Neural cell (in vitro differentiated cells): ENCODE measurements at regions not wholly inside any gene's neighbourhood (a gene's known extent, or its start where the extent isn't known, plus 50 kb on each side); places are given as distances from the start of the nearest gene placed in this dataset.

Experiments used
- H2AFZ ChIP-seq: fragments of 200-600, 300-800 bp; sonication (generic), shearing (Covaris generic); 2 replicates; pipeline ENCODE4 v1.6.0; 2014; ENCODE audit warnings: low read depth, mild to moderate bottlenecking, antibody characterized with exemption, low read length, moderate library complexity
- H3F3A ChIP-seq: fragments of 200-600 bp; shearing (Covaris generic); 2 replicates; pipeline ENCODE4 v1.6.1; 2016; ENCODE audit warnings: mild to moderate bottlenecking, moderate library complexity, mixed read lengths, antibody characterized with exemption, low read length; ENCODE audit not compliant: insufficient read depth, poor library complexity, severe bottlenecking
- H3K27ac ChIP-seq: fragments of 200-600, 300-800 bp; sonication (generic), shearing (Covaris generic); 2 replicates; pipeline ENCODE4 v1.5.1; 2014; ENCODE audit warnings: mild to moderate bottlenecking, low read length, moderate library complexity
- H3K27me3 ChIP-seq: fragments of 300-800, 200-600 bp; sonication (generic), shearing (Covaris generic); 2 replicates; pipeline ENCODE4 v1.6.0; 2014; ENCODE audit warnings: mild to moderate bottlenecking, low read depth, low read length, moderate library complexity; ENCODE audit not compliant: insufficient read depth
- H3K36me3 ChIP-seq: fragments of 300-800, 200-600 bp; sonication (generic), shearing (Covaris generic); 2 replicates; pipeline ENCODE4 v1.5.1; 2014; ENCODE audit warnings: mild to moderate bottlenecking, antibody characterized with exemption, low read length, moderate library complexity; ENCODE audit not compliant: insufficient read depth
- H3K4me2 ChIP-seq: fragments of 300-800, 200-600 bp; sonication (generic), shearing (Covaris generic); 2 replicates; pipeline ENCODE4 v1.6.0; 2014; ENCODE audit warnings: mild to moderate bottlenecking, low read length
- H3K4me3 ChIP-seq: fragments of 300-800, 200-600 bp; sonication (generic), shearing (Covaris generic); 2 replicates; pipeline ENCODE4 v1.5.1; 2014; ENCODE audit warnings: mild to moderate bottlenecking, low read length, moderate library complexity
- H3K79me2 ChIP-seq: fragments of 200-600 bp; shearing (Covaris generic); replicated peaks from 2 replicates; pipeline ENCODE4 v1.6.0; 2014; ENCODE audit warnings: mild to moderate bottlenecking, low read length, moderate library complexity; ENCODE audit not compliant: insufficient read depth
- H3K9ac ChIP-seq: fragments of 300-800, 200-600 bp; sonication (generic), shearing (Covaris generic); 2 replicates; pipeline ENCODE4 v1.6.1; 2016; ENCODE audit warnings: mild to moderate bottlenecking, low read length, mixed read lengths
- H3K9me2 ChIP-seq: fragments of 200-600 bp; shearing (Covaris generic); 2 replicates; pipeline ENCODE4 v1.6.1; 2016; ENCODE audit warnings: mild to moderate bottlenecking, low read length, mixed read lengths; ENCODE audit not compliant: insufficient read depth
- H3K9me3 ChIP-seq: fragments of 200-600, 300-800 bp; sonication (generic), shearing (Covaris generic); 2 replicates; pipeline ENCODE4 v1.6.1; 2016; ENCODE audit warnings: mild to moderate bottlenecking, mixed run types, low read length, moderate library complexity, mixed read lengths
- H4K20me1 ChIP-seq: fragments of 200-600 bp; shearing (Covaris generic); 2 replicates; pipeline ENCODE4 v1.6.1; 2016; ENCODE audit warnings: mild to moderate bottlenecking, mixed run types; ENCODE audit not compliant: insufficient read depth
- EP300 ChIP-seq: fragments of 450-650 bp; conservative IDR thresholded peaks from 2 replicates; pipeline ENCODE4 v1.6.1; 2014; ENCODE audit warnings: antibody characterized with exemption, mild to moderate bottlenecking, moderate library complexity; ENCODE audit not compliant: poor library complexity, severe bottlenecking
- EZH2 ChIP-seq: fragments of 200-600, 300-800 bp; shearing (Covaris generic), sonication (generic); IDR thresholded peaks from 2 replicates; pipeline ENCODE4 v1.6.1; 2014; ENCODE audit warnings: antibody characterized with exemption, low read length, borderline replicate concordance, mild to moderate bottlenecking; ENCODE audit not compliant: insufficient read depth, poor library complexity, severe bottlenecking
- MXI1 ChIP-seq: fragments of 450-650 bp; conservative IDR thresholded peaks from 2 replicates; pipeline ENCODE4 v1.6.1; 2014; ENCODE audit warnings: antibody characterized with exemption, mild to moderate bottlenecking; ENCODE audit not compliant: poor library complexity, severe bottlenecking
- POLR2AphosphoS5 ChIP-seq: IDR thresholded peaks from 2 replicates; pipeline ENCODE4 v1.6.1; 2012
- RAD21 ChIP-seq: fragments of 450-650 bp; conservative IDR thresholded peaks from 2 replicates; pipeline ENCODE4 v1.6.1; 2014; ENCODE audit warnings: antibody characterized with exemption, mild to moderate bottlenecking, moderate library complexity
- SMC3 ChIP-seq: fragments of 450-650 bp; conservative IDR thresholded peaks from 2 replicates; pipeline ENCODE4 v1.6.1; 2014; ENCODE audit warnings: antibody characterized with exemption, mild to moderate bottlenecking, moderate library complexity; ENCODE audit not compliant: poor library complexity
- TAF1 ChIP-seq: IDR thresholded peaks from 2 replicates; pipeline ENCODE4 v1.6.1; 2012; ENCODE audit warnings: low read depth
- TF ChIP-seq, protein P1 (sequence below): fragments of 450-650 bp; IDR thresholded peaks from 2 replicates; pipeline ENCODE4 v1.5.1; 2014; ENCODE audit warnings: antibody characterized with exemption, mild to moderate bottlenecking, moderate library complexity; ENCODE audit not compliant: poor library complexity, severe bottlenecking
- TF ChIP-seq, protein P2 (sequence below): IDR thresholded peaks from 2 replicates; pipeline ENCODE4 v1.6.1; 2012; ENCODE audit warnings: borderline replicate concordance

DNA sequence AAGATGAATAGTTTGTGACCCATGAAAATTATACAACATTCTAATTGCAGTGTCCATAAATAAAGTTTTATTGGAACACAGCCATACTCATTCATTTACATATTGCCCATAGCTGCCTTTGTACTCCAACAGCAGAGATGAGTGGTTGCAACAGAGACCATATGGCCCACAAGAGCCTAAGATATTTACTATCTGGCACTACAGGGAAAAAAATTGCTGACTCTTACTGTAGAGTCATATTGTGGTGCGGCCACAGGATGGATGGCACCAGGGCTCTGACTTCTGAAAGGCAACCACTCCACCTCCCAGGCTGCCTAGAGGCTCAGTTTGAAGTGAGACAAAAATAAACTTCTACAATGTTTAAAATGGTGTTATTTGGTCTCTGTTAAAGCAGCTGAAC is 404.0 kb upstream of the ATP5MC3 start:
- Histone ChIP-seq H3K27me3 (no peaks in the 10 kb centered on the region), H4K20me1 (no peaks in the 10 kb centered on the region), H3K36me3 (no peaks in the 10 kb centered on the region), H3K9me2 (no peaks in the 10 kb centered on the region), H3K9ac (no peak overlapping the region), H3K4me3 (no peak overlapping the region), H3K79me2 (no peaks in the 10 kb centered on the region), H3K9me3 (no peaks in the 10 kb centered on the region), H3K4me2 (no peak overlapping the region), H3K27ac (no peak overlapping the region), H2AFZ (no peak overlapping the region), H3F3A (no peaks in the 10 kb centered on the region)
- TF ChIP-seq EP300 (no peak), TAF1 (no peak), RAD21 (no peak), POLR2AphosphoS5 (no peak), MXI1 (no peak), SMC3 (no peak), EZH2 (no peak)
- TF ChIP-seq, protein P1, sequence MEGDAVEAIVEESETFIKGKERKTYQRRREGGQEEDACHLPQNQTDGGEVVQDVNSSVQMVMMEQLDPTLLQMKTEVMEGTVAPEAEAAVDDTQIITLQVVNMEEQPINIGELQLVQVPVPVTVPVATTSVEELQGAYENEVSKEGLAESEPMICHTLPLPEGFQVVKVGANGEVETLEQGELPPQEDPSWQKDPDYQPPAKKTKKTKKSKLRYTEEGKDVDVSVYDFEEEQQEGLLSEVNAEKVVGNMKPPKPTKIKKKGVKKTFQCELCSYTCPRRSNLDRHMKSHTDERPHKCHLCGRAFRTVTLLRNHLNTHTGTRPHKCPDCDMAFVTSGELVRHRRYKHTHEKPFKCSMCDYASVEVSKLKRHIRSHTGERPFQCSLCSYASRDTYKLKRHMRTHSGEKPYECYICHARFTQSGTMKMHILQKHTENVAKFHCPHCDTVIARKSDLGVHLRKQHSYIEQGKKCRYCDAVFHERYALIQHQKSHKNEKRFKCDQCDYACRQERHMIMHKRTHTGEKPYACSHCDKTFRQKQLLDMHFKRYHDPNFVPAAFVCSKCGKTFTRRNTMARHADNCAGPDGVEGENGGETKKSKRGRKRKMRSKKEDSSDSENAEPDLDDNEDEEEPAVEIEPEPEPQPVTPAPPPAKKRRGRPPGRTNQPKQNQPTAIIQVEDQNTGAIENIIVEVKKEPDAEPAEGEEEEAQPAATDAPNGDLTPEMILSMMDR, result no peak

DNA sequence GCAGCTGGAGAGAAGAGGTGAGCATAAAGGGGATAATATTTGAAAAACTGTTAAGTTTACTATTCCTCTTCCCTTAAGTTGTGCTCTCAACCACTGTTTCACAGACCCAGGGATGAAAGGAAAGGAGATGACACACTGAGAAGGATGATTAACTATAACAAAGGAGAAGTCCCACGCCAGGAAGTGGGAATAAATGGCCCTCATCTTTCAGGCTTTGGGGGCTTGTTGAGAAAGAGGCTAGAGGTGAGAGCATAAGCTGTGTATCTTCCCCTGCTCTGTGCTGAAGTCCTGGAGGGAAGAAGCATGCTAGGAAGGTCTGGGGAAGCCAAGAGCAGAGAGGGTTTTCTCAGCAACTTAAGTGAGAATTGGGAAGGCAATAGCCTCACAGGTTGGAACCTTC is 399.1 kb upstream of the ATP5MC3 start:
- H3K4me2 ChIP-seq, result no peak overlapping the region
- no peaks in the 10 kb centered on the region for H3K27me3 ChIP-seq
- H3K27ac ChIP-seq, result no peak overlapping the region
- H3F3A ChIP-seq, result no peaks in the 10 kb centered on the region
- H3K79me2 ChIP-seq, result no peaks in the 10 kb centered on the region
- TF ChIP-seq EP300 (no peak), RAD21 (no peak), SMC3 (no peak), EZH2 (no peak), MXI1 (no peak), TAF1 (no peak), POLR2AphosphoS5 (no peak)
- TF ChIP-seq, protein P2, sequence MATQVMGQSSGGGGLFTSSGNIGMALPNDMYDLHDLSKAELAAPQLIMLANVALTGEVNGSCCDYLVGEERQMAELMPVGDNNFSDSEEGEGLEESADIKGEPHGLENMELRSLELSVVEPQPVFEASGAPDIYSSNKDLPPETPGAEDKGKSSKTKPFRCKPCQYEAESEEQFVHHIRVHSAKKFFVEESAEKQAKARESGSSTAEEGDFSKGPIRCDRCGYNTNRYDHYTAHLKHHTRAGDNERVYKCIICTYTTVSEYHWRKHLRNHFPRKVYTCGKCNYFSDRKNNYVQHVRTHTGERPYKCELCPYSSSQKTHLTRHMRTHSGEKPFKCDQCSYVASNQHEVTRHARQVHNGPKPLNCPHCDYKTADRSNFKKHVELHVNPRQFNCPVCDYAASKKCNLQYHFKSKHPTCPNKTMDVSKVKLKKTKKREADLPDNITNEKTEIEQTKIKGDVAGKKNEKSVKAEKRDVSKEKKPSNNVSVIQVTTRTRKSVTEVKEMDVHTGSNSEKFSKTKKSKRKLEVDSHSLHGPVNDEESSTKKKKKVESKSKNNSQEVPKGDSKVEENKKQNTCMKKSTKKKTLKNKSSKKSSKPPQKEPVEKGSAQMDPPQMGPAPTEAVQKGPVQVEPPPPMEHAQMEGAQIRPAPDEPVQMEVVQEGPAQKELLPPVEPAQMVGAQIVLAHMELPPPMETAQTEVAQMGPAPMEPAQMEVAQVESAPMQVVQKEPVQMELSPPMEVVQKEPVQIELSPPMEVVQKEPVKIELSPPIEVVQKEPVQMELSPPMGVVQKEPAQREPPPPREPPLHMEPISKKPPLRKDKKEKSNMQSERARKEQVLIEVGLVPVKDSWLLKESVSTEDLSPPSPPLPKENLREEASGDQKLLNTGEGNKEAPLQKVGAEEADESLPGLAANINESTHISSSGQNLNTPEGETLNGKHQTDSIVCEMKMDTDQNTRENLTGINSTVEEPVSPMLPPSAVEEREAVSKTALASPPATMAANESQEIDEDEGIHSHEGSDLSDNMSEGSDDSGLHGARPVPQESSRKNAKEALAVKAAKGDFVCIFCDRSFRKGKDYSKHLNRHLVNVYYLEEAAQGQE, result no peak
- TF ChIP-seq, protein P1, result no peak
- no peaks in the 10 kb centered on the region for H3K36me3 ChIP-seq
- no peak overlapping the region for H3K9ac ChIP-seq
- H3K9me2 ChIP-seq, result no peaks in the 10 kb centered on the region
- no peak overlapping the region for H2AFZ ChIP-seq
- H4K20me1 ChIP-seq, result no peaks in the 10 kb centered on the region
- no peak overlapping the region for H3K4me3 ChIP-seq
- no peaks in the 10 kb centered on the region for H3K9me3 ChIP-seq
